Trophoblast cell (in vitro differentiated cells and primary cell): ENCODE measurements at regions not wholly inside any gene's neighbourhood (a gene's known extent, or its start where the extent isn't known, plus 50 kb on each side); places are given as distances from the start of the nearest gene placed in this dataset.

Experiments
- DNase-seq, 2 donors: peaks; one replicate each; pipeline ENCODE4 v3.0.0-alpha.2; 2016
- H2AFZ ChIP-seq: 2 replicates; pipeline ENCODE4 v1.6.1; 2013; ENCODE audit warnings: low read length, moderate library complexity, mild to moderate bottlenecking; ENCODE audit not compliant: insufficient read depth, poor library complexity
- H2AK5ac ChIP-seq: 2 replicates; pipeline ENCODE4 v1.6.1; 2013; ENCODE audit warnings: mild to moderate bottlenecking, low read length
- H2BK120ac ChIP-seq: 2 replicates; pipeline ENCODE4 v1.6.1; 2013; ENCODE audit warnings: low read length, mild to moderate bottlenecking, moderate library complexity; ENCODE audit not compliant: insufficient read depth, poor library complexity
- H2BK12ac ChIP-seq: 2 replicates; pipeline ENCODE4 v1.6.1; 2013; ENCODE audit warnings: mild to moderate bottlenecking, low read length, moderate library complexity
- H2BK5ac ChIP-seq: 2 replicates; pipeline ENCODE4 v1.6.1; 2013; ENCODE audit warnings: low read length, low read depth, moderate library complexity, mild to moderate bottlenecking; ENCODE audit not compliant: poor library complexity
- H3K14ac ChIP-seq: 2 replicates; pipeline ENCODE4 v1.6.1; 2013; ENCODE audit warnings: mild to moderate bottlenecking, low read length
- H3K18ac ChIP-seq: 2 replicates; pipeline ENCODE4 v1.6.1; 2013; ENCODE audit warnings: mild to moderate bottlenecking, low read length
- H3K23ac ChIP-seq: 2 replicates; pipeline ENCODE4 v1.6.1; 2013; ENCODE audit warnings: low read length
- H3K27ac ChIP-seq: 2 replicates; pipeline ENCODE4 v1.5.1; 2013; ENCODE audit warnings: low read depth, mild to moderate bottlenecking, inconsistent platforms, low read length, moderate library complexity
- H3K27me3 ChIP-seq: 2 replicates; pipeline ENCODE4 v1.6.1; 2013; ENCODE audit warnings: inconsistent platforms, mild to moderate bottlenecking, low read length, moderate library complexity; ENCODE audit not compliant: insufficient read depth
- H3K36me3 ChIP-seq, 2 experiments: 1 replicate in 1 of 2; 2 replicates in 1 of 2; pipeline ENCODE4 v1.6.1; 2013; ENCODE audit warnings: low read length in 2 of 2, mild to moderate bottlenecking in 2 of 2, moderate library complexity in 1 of 2; ENCODE audit not compliant: insufficient read depth in 2 of 2, control insufficient read depth in 1 of 2
- H3K4ac ChIP-seq: 2 replicates; pipeline ENCODE4 v1.6.1; 2013; ENCODE audit warnings: low read depth, mild to moderate bottlenecking, low read length, moderate library complexity
- H3K4me1 ChIP-seq, 2 experiments: 1 replicate in 1 of 2; 2 replicates in 1 of 2; pipeline ENCODE4 v1.6.1; 2013; ENCODE audit warnings: low read length in 2 of 2, mild to moderate bottlenecking in 2 of 2, moderate library complexity in 1 of 2; ENCODE audit not compliant: insufficient read depth in 2 of 2, control insufficient read depth in 1 of 2
- H3K4me2 ChIP-seq: 2 replicates; pipeline ENCODE4 v1.6.1; 2013; ENCODE audit warnings: inconsistent platforms, mild to moderate bottlenecking, low read length, moderate library complexity
- H3K4me3 ChIP-seq: 2 replicates; pipeline ENCODE4 v1.5.1; 2013; ENCODE audit warnings: mild to moderate bottlenecking, low read depth, low read length, inconsistent platforms
- H3K79me1 ChIP-seq: one replicate; pipeline ENCODE4 v1.6.1; 2013; ENCODE audit warnings: low read length
- H3K79me2 ChIP-seq: 2 replicates; pipeline ENCODE4 v1.6.1; 2013; ENCODE audit warnings: low read length, mild to moderate bottlenecking; ENCODE audit not compliant: control insufficient read depth, insufficient read depth, poor library complexity
- H3K9ac ChIP-seq: 2 replicates; pipeline ENCODE4 v1.6.1; 2013; ENCODE audit warnings: mild to moderate bottlenecking, low read length
- H3K9me3 ChIP-seq: 2 replicates; pipeline ENCODE4 v1.6.1; 2013; ENCODE audit warnings: low read depth, mild to moderate bottlenecking, control low read depth, inconsistent platforms, low read length; ENCODE audit not compliant: insufficient read depth
- H4K12ac ChIP-seq: 2 replicates; pipeline ENCODE4 v1.6.1; 2013; ENCODE audit warnings: low read depth, mild to moderate bottlenecking, low read length, moderate library complexity
- H4K8ac ChIP-seq: 2 replicates; pipeline ENCODE4 v1.6.1; 2013; ENCODE audit warnings: low read depth, mild to moderate bottlenecking, low read length, moderate library complexity
- H4K91ac ChIP-seq: one replicate; pipeline ENCODE4 v1.6.1; 2013; ENCODE audit warnings: low read depth, mild to moderate bottlenecking, low read length, moderate library complexity
- WGBS: extraction: QIAGEN DNeasy Blood & Tissue Kit; methylation state at CpG from one replicate; pipeline ENCODE4 v1.1.7; 2013; ENCODE audit warnings: missing lambda C conversion rate; ENCODE audit not compliant: insufficient read length, insufficient coverage; ENCODE audit errors: extremely low coverage; 5-methylcytosine and 5-hydroxymethylcytosine counted together

GRCh38 chr2:74077636-74078035 is 70.1 kb downstream of the BOLA3 start:
- no CpG with 5 or more reads among the region's 7 CpGs for WGBS
- no peaks in the 10 kb centered on the region for H3K9me3 ChIP-seq
- H3K4me1 ChIP-seq = peaks cover 3 to 4% of the 10 kb centered on the region in 2 experiments
- no peak overlapping the region for H2AFZ ChIP-seq
- H4K8ac ChIP-seq = no peak overlapping the region
- peak; percentile 53 to 71 for DNase-seq
- H4K12ac ChIP-seq = no peak overlapping the region
- H2BK5ac ChIP-seq = no peak overlapping the region
- H2AK5ac ChIP-seq = no peak overlapping the region
- H3K27me3 ChIP-seq = no peaks in the 10 kb centered on the region
- H3K4me3 ChIP-seq = no peak overlapping the region
- H2BK12ac ChIP-seq = no peak overlapping the region
- H3K27ac ChIP-seq = no peak overlapping the region
- no peak overlapping the region for H4K91ac ChIP-seq
- H3K79me1 ChIP-seq = no peaks in the 10 kb centered on the region
- H3K14ac ChIP-seq = no peak overlapping the region
- no peak overlapping the region for H3K23ac ChIP-seq
- no peak overlapping the region for H3K4ac ChIP-seq
- peaks cover 2% of the 10 kb centered on the region for H3K79me2 ChIP-seq
- H3K9ac ChIP-seq = no peak overlapping the region
- H3K18ac ChIP-seq = no peak overlapping the region
- H2BK120ac ChIP-seq = no peak overlapping the region
- H3K36me3 ChIP-seq = peaks cover 11 to 16% of the 10 kb centered on the region in 2 experiments
- no peak overlapping the region for H3K4me2 ChIP-seq

GRCh38 chr2:74078466-74078865 is 69.2 kb downstream of the BOLA3 start:
- no peak overlapping the region for H3K23ac ChIP-seq
- no peak overlapping the region for H3K4me3 ChIP-seq
- DNase-seq = no peak
- H3K4ac ChIP-seq = no peak overlapping the region
- peaks cover 3 to 4% of the 10 kb centered on the region in 2 experiments for H3K4me1 ChIP-seq
- no peak overlapping the region for H2AFZ ChIP-seq
- peaks cover 19 to 21% of the 10 kb centered on the region in 2 experiments for H3K36me3 ChIP-seq
- H3K9me3 ChIP-seq = no peaks in the 10 kb centered on the region
- no peak overlapping the region for H4K12ac ChIP-seq
- no peak overlapping the region for H2BK120ac ChIP-seq
- H3K79me2 ChIP-seq = peaks cover 2% of the 10 kb centered on the region
- no peak overlapping the region for H2BK5ac ChIP-seq
- H3K79me1 ChIP-seq = no peaks in the 10 kb centered on the region
- H4K91ac ChIP-seq = no peak overlapping the region
- no peak overlapping the region for H4K8ac ChIP-seq
- H3K9ac ChIP-seq = no peak overlapping the region
- H3K4me2 ChIP-seq = no peak overlapping the region
- no peak overlapping the region for H3K14ac ChIP-seq
- no peak overlapping the region for H2BK12ac ChIP-seq
- no peak overlapping the region for H3K18ac ChIP-seq
- H3K27me3 ChIP-seq = no peaks in the 10 kb centered on the region
- no peak overlapping the region for H2AK5ac ChIP-seq
- no peak overlapping the region for H3K27ac ChIP-seq

- H3K36me3 ChIP-seq = peaks cover 22 to 26% of the 10 kb centered on the region in 2 experiments
- no CpG with 5 or more reads among the region's 8 CpGs for WGBS
- no peak overlapping the region for H2BK5ac ChIP-seq
Observed at GRCh38 chr2:74079522-74080341, 68.0 kb downstream of the BOLA3 start.

GRCh38 chr2:74080346-74080745 is 67.4 kb downstream of the BOLA3 start:
- Histone ChIP-seq H4K12ac (no peak overlapping the region), H2BK120ac (no peak overlapping the region), H3K9me3 (no peaks in the 10 kb centered on the region), H2BK12ac (no peak overlapping the region), H3K27me3 (no peaks in the 10 kb centered on the region), H4K8ac (no peak overlapping the region), H2AK5ac (no peak overlapping the region), H3K18ac (no peak overlapping the region), H3K9ac (no peak overlapping the region), H2AFZ (no peak overlapping the region), H4K91ac (no peak overlapping the region), H3K4me1 (peaks cover 3 to 4% of the 10 kb centered on the region in 2 experiments), H3K79me1 (no peaks in the 10 kb centered on the region), H3K79me2 (peaks cover 2% of the 10 kb centered on the region), H3K4me2 (no peak overlapping the region), H3K14ac (no peak overlapping the region), H3K23ac (no peak overlapping the region), H3K36me3 (peaks cover 22 to 29% of the 10 kb centered on the region in 2 experiments), H3K4ac (no peak overlapping the region), H3K27ac (no peak overlapping the region), H3K4me3 (no peak overlapping the region), H2BK5ac (no peak overlapping the region)
- WGBS = no CpG with 5 or more reads among the region's 10 CpGs
- DNase-seq = no peak

More at GRCh38 chr2:74079522-74080341, 68.0 kb downstream of the BOLA3 start:
- Histone ChIP-seq H3K79me1 (no peaks in the 10 kb centered on the region), H2AK5ac (no peak overlapping the region), H3K18ac (no peak overlapping the region), H3K23ac (no peak overlapping the region), H2AFZ (no peak overlapping the region), H3K4me3 (no peak overlapping the region), H2BK120ac (no peak overlapping the region), H4K12ac (no peak overlapping the region), H3K27me3 (no peaks in the 10 kb centered on the region), H4K91ac (no peak overlapping the region), H3K4me2 (no peak overlapping the region), H3K14ac (no peak overlapping the region), H3K9me3 (no peaks in the 10 kb centered on the region), H3K27ac (no peak overlapping the region), H3K4me1 (peaks cover 3 to 4% of the 10 kb centered on the region in 2 experiments), H3K9ac (no peak overlapping the region), H2BK12ac (no peak overlapping the region), H4K8ac (no peak overlapping the region), H3K79me2 (peaks cover 2% of the 10 kb centered on the region), H3K4ac (no peak overlapping the region)
- DNase-seq = peak in 1 of 2 donors; percentile 36
